IMR-90 (cell line): ENCODE measurements at regions not wholly inside any gene's neighbourhood (a gene's known extent, or its start where the extent isn't known, plus 50 kb on each side); places are given as distances from the start of the nearest gene placed in this dataset.

ENCODE experiments used
- ATAC-seq: fragments of 200-7000 bp; cut with Tn5 transposase; 2 replicates; pipeline ENCODE4 v1.9.1; 2020; ENCODE audit warnings: low read depth, mild to moderate bottlenecking, moderate library complexity
- BruUV-seq: library from RNA; stranded (reverse); fragments of 400-500 nt; replicated peaks from 2 replicates; lab custom pipeline; 2021; lab: Mats Ljungman, UMichigan
- CTCF ChIA-PET: fragments of 300-600 bp; formaldehyde crosslinking; extraction: SDS; loops from one replicate; lab custom pipeline; 2021; ENCODE audit warnings: antibody characterized with exemption; lab: Yijun Ruan, JAX
- POLR2A ChIA-PET: fragments of 300-600 bp; sonication (Branson Sonifier 250); formaldehyde crosslinking; loops from one replicate; lab custom pipeline; 2022; ENCODE audit warnings: antibody characterized with exemption; ENCODE audit not compliant: unreplicated experiment; lab: Charles Lee
- DNase-seq: peaks from one replicate; pipeline ENCODE4 v3.0.0; 2013
- H2AFZ ChIP-seq: replicated peaks from 2 replicates; pipeline ENCODE3; 2013; ENCODE audit warnings: low read length, mild to moderate bottlenecking; ENCODE audit not compliant: poor library complexity
- H2AK5ac ChIP-seq: 2 replicates; pipeline ENCODE4 v1.6.1; 2013; ENCODE audit warnings: low read depth, low read length, inconsistent platforms
- H2AK9ac ChIP-seq: replicated peaks from 2 replicates; pipeline ENCODE3; 2013; ENCODE audit warnings: mild to moderate bottlenecking, low read depth, low read length, moderate library complexity; ENCODE audit not compliant: poor library complexity
- H2BK120ac ChIP-seq: 2 replicates; pipeline ENCODE4 v1.6.1; 2013; ENCODE audit warnings: low read depth, low read length, inconsistent platforms
- H2BK15ac ChIP-seq: 3 replicates; pipeline ENCODE4 v1.6.1; 2013; ENCODE audit warnings: low read depth, low read length, inconsistent platforms
- H2BK20ac ChIP-seq: 2 replicates; pipeline ENCODE4 v1.6.1; 2013; ENCODE audit warnings: low read depth, mild to moderate bottlenecking, inconsistent platforms, low read length, moderate library complexity
- H2BK5ac ChIP-seq: 2 replicates; pipeline ENCODE4 v1.6.1; 2013; ENCODE audit warnings: mild to moderate bottlenecking, low read depth, low read length, inconsistent platforms; ENCODE audit not compliant: poor library complexity, severe bottlenecking
- H3K14ac ChIP-seq: replicated peaks from 2 replicates; pipeline ENCODE4 v1.6.1; 2013; ENCODE audit warnings: low read depth, low read length, inconsistent platforms
- H3K18ac ChIP-seq: 2 replicates; pipeline ENCODE4 v1.6.1; 2013; ENCODE audit warnings: low read depth, low read length, control low read depth
- H3K23ac ChIP-seq: 2 replicates; pipeline ENCODE4 v1.6.1; 2013; ENCODE audit warnings: low read depth, low read length, inconsistent platforms
- H3K27ac ChIP-seq: 2 replicates; pipeline ENCODE4 v1.5.1; 2013; ENCODE audit warnings: mild to moderate bottlenecking, control low read depth, low read length; ENCODE audit not compliant: insufficient read depth
- H3K27me3 ChIP-seq: 2 replicates; pipeline ENCODE4 v1.6.1; 2013; ENCODE audit warnings: low read length; ENCODE audit not compliant: control insufficient read depth, insufficient read depth
- H3K36me3 ChIP-seq: 2 replicates; pipeline ENCODE4 v1.6.1; 2013; ENCODE audit warnings: low read length, mixed read lengths; ENCODE audit not compliant: control insufficient read depth, insufficient read depth
- H3K4ac ChIP-seq: 2 replicates; pipeline ENCODE4 v1.6.1; 2013; ENCODE audit warnings: low read depth, low read length, inconsistent platforms
- H3K4me1 ChIP-seq: 2 replicates; pipeline ENCODE4 v1.6.1; 2013; ENCODE audit warnings: low read length, mixed read lengths; ENCODE audit not compliant: control insufficient read depth, insufficient read depth
- H3K4me2 ChIP-seq: 2 replicates; pipeline ENCODE4 v1.6.1; 2013; ENCODE audit warnings: low read depth, mild to moderate bottlenecking, control low read depth, low read length, moderate library complexity
- H3K4me3 ChIP-seq: 2 replicates; pipeline ENCODE4 v1.5.1; 2013; ENCODE audit warnings: low read depth, mild to moderate bottlenecking, control low read depth, low read length, moderate library complexity; ENCODE audit not compliant: insufficient read depth
- H3K56ac ChIP-seq: 2 replicates; pipeline ENCODE4 v1.6.1; 2013; ENCODE audit warnings: low read length, inconsistent platforms; ENCODE audit not compliant: insufficient read depth; ENCODE audit errors: extremely low read depth
- H3K79me1 ChIP-seq, 2 experiments: 2 replicates each; pipeline ENCODE4 v1.6.1; 2013; ENCODE audit warnings: low read length in 2 of 2, inconsistent platforms in 1 of 2, low read depth in 1 of 2
- H3K9ac ChIP-seq: 2 replicates; pipeline ENCODE4 v1.6.1; 2013; ENCODE audit warnings: low read depth, low read length, control low read depth
- H3K9me1 ChIP-seq: 2 replicates; pipeline ENCODE4 v1.6.1; 2013; ENCODE audit warnings: low read length, inconsistent platforms; ENCODE audit not compliant: insufficient read depth
- H3K9me3 ChIP-seq: 2 replicates; pipeline ENCODE4 v1.6.1; 2013; ENCODE audit warnings: low read length; ENCODE audit not compliant: control insufficient read depth, insufficient read depth
- H4K20me1 ChIP-seq: 2 replicates; pipeline ENCODE4 v1.6.1; 2013; ENCODE audit warnings: low read length, inconsistent platforms; ENCODE audit not compliant: insufficient read depth
- H4K5ac ChIP-seq: 2 replicates; pipeline ENCODE4 v1.6.1; 2013; ENCODE audit warnings: mild to moderate bottlenecking, low read depth, low read length, control low read depth
- H4K8ac ChIP-seq, 2 experiments: 2 replicates each; pipeline ENCODE4 v1.6.1; 2013; ENCODE audit warnings: low read depth in 2 of 2, low read length in 2 of 2, control low read depth in 1 of 2, inconsistent platforms in 1 of 2
- H4K91ac ChIP-seq: 2 replicates; pipeline ENCODE4 v1.6.1; 2013; ENCODE audit warnings: low read depth, low read length, inconsistent platforms; ENCODE audit not compliant: insufficient read depth
- BHLHE40 ChIP-seq: fragments of 150-350 bp; IDR thresholded peaks from 2 replicates; pipeline ENCODE4 v1.6.1; 2016; ENCODE audit warnings: mild to moderate bottlenecking, low read depth, low read length
- CEBPB ChIP-seq: IDR thresholded peaks from 2 replicates; pipeline ENCODE4 v1.6.1; 2012; ENCODE audit warnings: low read depth, low read length, improper control_type of control experiment
- CHD1 ChIP-seq: IDR thresholded peaks from 2 replicates; pipeline ENCODE4 v1.6.1; 2012; ENCODE audit warnings: low read depth, low read length, improper control_type of control experiment
- CTCF ChIP-seq: conservative IDR thresholded peaks from 2 replicates; pipeline ENCODE4 v1.5.1; 2012; ENCODE audit warnings: mild to moderate bottlenecking, low read depth, low read length, improper control_type of control experiment
- ELK1 ChIP-seq: fragments of 150-350 bp; IDR thresholded peaks from 2 replicates; pipeline ENCODE4 v1.6.1; 2016; ENCODE audit warnings: low read depth, mild to moderate bottlenecking, low read length, moderate library complexity, borderline replicate concordance
- FOS ChIP-seq: fragments of 150-350 bp; IDR thresholded peaks from 2 replicates; pipeline ENCODE4 v1.6.1; 2016; ENCODE audit warnings: low read depth, low read length
- MAFK ChIP-seq: IDR thresholded peaks from 2 replicates; pipeline ENCODE4 v1.6.1; 2012; ENCODE audit warnings: low read depth, low read length, improper control_type of control experiment
- MAZ ChIP-seq: IDR thresholded peaks from 2 replicates; pipeline ENCODE4 v1.6.1; 2012; ENCODE audit warnings: low read depth, mild to moderate bottlenecking, low read length, improper control_type of control experiment, moderate library complexity, borderline replicate concordance
- MXI1 ChIP-seq: IDR thresholded peaks from 2 replicates; pipeline ENCODE4 v1.6.1; 2012; ENCODE audit warnings: low read depth, mild to moderate bottlenecking, low read length, moderate library complexity, borderline replicate concordance
- NFE2L2 ChIP-seq: fragments of 150-350 bp; IDR thresholded peaks from 2 replicates; pipeline ENCODE4 v1.6.1; 2016; ENCODE audit warnings: low read depth, mild to moderate bottlenecking, low read length
- POLR2A ChIP-seq: IDR thresholded peaks from 2 replicates; pipeline ENCODE4 v1.6.1; 2012; ENCODE audit warnings: mild to moderate bottlenecking, low read depth, low read length
- RAD21 ChIP-seq: IDR thresholded peaks from 2 replicates; pipeline ENCODE4 v1.6.1; 2012; ENCODE audit warnings: low read length, improper control_type of control experiment
- RCOR1 ChIP-seq: IDR thresholded peaks from 2 replicates; pipeline ENCODE4 v1.6.1; 2012; ENCODE audit warnings: mild to moderate bottlenecking, low read length, improper control_type of control experiment; ENCODE audit not compliant: insufficient replicate concordance
- RFX5 ChIP-seq: IDR thresholded peaks from 2 replicates; pipeline ENCODE4 v1.8.0; 2012; ENCODE audit warnings: low read depth, mild to moderate bottlenecking, low read length, moderate library complexity
- SMC3 ChIP-seq: fragments of 150-350 bp; IDR thresholded peaks from 2 replicates; pipeline ENCODE4 v1.6.1; 2016; ENCODE audit warnings: low read depth, mild to moderate bottlenecking, antibody characterized with exemption, low read length, moderate library complexity
- USF2 ChIP-seq: fragments of 150-350 bp; IDR thresholded peaks from 2 replicates; pipeline ENCODE4 v1.6.1; 2017; ENCODE audit warnings: mild to moderate bottlenecking, antibody characterized with exemption, low read length, low read depth
- WGBS, 2 experiments: methylation state at CpG; one replicate each; pipeline versions ENCODE4 v1.1.5 to v1.1.7; 2013; ENCODE audit warnings: missing lambda C conversion rate in 2 of 2; ENCODE audit not compliant: insufficient read length in 1 of 2; ENCODE audit errors: extremely low coverage in 2 of 2; 5-methylcytosine and 5-hydroxymethylcytosine counted together
- dilution Hi-C: fragments of 300-500 bp; cut with HindIII; formaldehyde crosslinking; loops from one replicate; pipeline ENCODE4 v1.14.3; 2018; ENCODE audit warnings: low sequenced_read_pairs; ENCODE audit not compliant: unreplicated experiment
- in situ Hi-C: fragments of 300-500 bp; cut with MboI; formaldehyde crosslinking; loops from 3 replicates; pipeline ENCODE4 v1.14.3; 2019; ENCODE audit warnings: low sequenced_read_pairs, inconsistent platforms, mixed read lengths
- intact Hi-C: fragments of 100-400 bp; cut with micrococcal nuclease; formaldehyde crosslinking; loops from 2 replicates; pipeline ENCODE4 v1.10.0; 2022

GRCh38 chr4:123843137-123843536, 446.5 kb downstream of the SPRY1 start:
- dilution Hi-C loops, result no loop called here
- no peak overlapping the region for H3K27ac ChIP-seq

More at GRCh38 chr4:123843137-123843536, 446.5 kb downstream of the SPRY1 start:
- ChIA-PET POLR2A (no interaction called here), CTCF (no interaction called here)
- H3K4me1 ChIP-seq, result no peaks in the 10 kb centered on the region; the same call in 1 of the 2 replicates
- DNase-seq (no peak), ATAC-seq (no peak)
- H2AFZ ChIP-seq, result no peak overlapping the region
- H3K27me3 ChIP-seq, result no peaks in the 10 kb centered on the region
- no peak overlapping the region for H2BK20ac ChIP-seq
- H2AK9ac ChIP-seq, result no peak overlapping the region
- no peak overlapping the region for H3K4me3 ChIP-seq
- in situ Hi-C loops, result no loop called here
- H4K5ac ChIP-seq, result no peak overlapping the region
- H3K9me1 ChIP-seq, result 0 out of 2 replicates have a peak, but pooled peaks cover 3% of the 10 kb centered on the region
- H3K4ac ChIP-seq, result no peak overlapping the region
- no peak overlapping the region for H2BK15ac ChIP-seq
- H2BK5ac ChIP-seq, result no peak overlapping the region
- no peaks in the 10 kb centered on the region for H3K36me3 ChIP-seq
- H3K9ac ChIP-seq, result no peak overlapping the region
- H3K18ac ChIP-seq, result no peak overlapping the region
- H3K79me1 ChIP-seq, result no peaks in the 10 kb centered on the region
- peaks cover 2% of the 10 kb centered on the region; the same call in 1 of the 2 replicates for H3K9me3 ChIP-seq
- intact Hi-C loops, result no loop called here
- H4K91ac ChIP-seq, result no peak overlapping the region
- TF ChIP-seq CEBPB (no peak), RFX5 (no peak), USF2 (no peak), BHLHE40 (no peak), ELK1 (no peak), MAFK (no peak), CTCF (no peak), RCOR1 (no peak), FOS (no peak), NFE2L2 (no peak), MAZ (no peak), POLR2A (no peak), CHD1 (no peak), MXI1 (no peak), RAD21 (no peak), SMC3 (no peak)
- no CpG with 5 or more reads among the region's 1 CpG for WGBS, 2 experiments
- no peak overlapping the region for H3K4me2 ChIP-seq
- no peak overlapping the region for H2BK120ac ChIP-seq
- H3K56ac ChIP-seq, result no peak overlapping the region
- no peak overlapping the region for H3K23ac ChIP-seq
- BruUV-seq, result no TSS peak
- H2AK5ac ChIP-seq, result no peak overlapping the region
- no peaks in the 10 kb centered on the region for H4K20me1 ChIP-seq
- no peak overlapping the region for H3K14ac ChIP-seq
- no peak overlapping the region for H4K8ac ChIP-seq
